Peyer's patch (tissue), 4 donors: ENCODE measurements at regions not wholly inside any gene's neighbourhood (a gene's known extent, or its start where the extent isn't known, plus 50 kb on each side); places are given as distances from the start of the nearest gene placed in this dataset.

Experiments
- POLR2A ChIP-seq, 2 donors: fragments of 450-650 bp; IDR thresholded peaks; one replicate each; pipeline ENCODE4 v1.5.1; 2017; ENCODE audit warnings: antibody characterized with exemption in 2 of 2, mild to moderate bottlenecking in 2 of 2, moderate library complexity in 2 of 2
- TF ChIP-seq, protein P1 (sequence below), 6 experiments: fragments of 450-650 bp in 4 of 6; fragments of 200-600 bp in 2 of 6; sonication (generic) in 1 of 6; IDR thresholded peaks; one replicate each; pipeline ENCODE4 v1.5.1; 2017 to 2019; ENCODE audit warnings: antibody characterized with exemption in 6 of 6, mild to moderate bottlenecking in 3 of 6, moderate library complexity in 1 of 6

DNA sequence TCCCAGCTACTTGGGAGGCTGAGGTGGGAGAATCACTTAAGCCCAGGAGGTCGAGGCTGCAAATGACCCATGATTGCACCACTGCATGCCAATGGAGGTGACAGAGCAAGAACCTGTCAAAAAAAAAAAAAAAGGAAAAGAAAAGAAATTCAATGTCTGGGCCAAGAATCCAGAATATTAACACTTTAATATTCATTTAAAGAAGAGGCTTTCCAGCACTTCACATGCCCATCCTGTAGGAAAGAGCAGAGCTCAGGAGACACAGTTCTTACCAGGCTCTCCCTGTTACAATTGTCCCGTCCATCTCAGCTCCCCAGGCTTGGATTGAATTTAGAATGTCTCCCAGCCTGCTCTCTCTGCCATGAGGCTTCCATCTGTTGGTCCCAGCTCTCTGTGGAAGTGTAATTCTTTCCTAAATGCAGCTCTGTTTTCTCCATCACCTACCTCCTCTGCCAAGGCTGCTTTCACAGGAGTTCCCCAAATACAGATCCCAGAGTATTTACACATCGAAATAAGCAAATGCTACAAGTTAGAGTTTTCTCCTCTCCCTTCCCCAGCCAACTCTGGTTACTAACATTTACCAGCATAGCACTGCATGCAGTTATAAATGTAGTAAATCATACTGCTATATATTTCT lies 116.6 kb upstream of the CDC42BPA start:
- TF ChIP-seq, protein P1, sequence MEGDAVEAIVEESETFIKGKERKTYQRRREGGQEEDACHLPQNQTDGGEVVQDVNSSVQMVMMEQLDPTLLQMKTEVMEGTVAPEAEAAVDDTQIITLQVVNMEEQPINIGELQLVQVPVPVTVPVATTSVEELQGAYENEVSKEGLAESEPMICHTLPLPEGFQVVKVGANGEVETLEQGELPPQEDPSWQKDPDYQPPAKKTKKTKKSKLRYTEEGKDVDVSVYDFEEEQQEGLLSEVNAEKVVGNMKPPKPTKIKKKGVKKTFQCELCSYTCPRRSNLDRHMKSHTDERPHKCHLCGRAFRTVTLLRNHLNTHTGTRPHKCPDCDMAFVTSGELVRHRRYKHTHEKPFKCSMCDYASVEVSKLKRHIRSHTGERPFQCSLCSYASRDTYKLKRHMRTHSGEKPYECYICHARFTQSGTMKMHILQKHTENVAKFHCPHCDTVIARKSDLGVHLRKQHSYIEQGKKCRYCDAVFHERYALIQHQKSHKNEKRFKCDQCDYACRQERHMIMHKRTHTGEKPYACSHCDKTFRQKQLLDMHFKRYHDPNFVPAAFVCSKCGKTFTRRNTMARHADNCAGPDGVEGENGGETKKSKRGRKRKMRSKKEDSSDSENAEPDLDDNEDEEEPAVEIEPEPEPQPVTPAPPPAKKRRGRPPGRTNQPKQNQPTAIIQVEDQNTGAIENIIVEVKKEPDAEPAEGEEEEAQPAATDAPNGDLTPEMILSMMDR (IDR thresholded peaks at IDR 0.05): no peak
- no peak for TF ChIP-seq POLR2A (IDR thresholded peaks at IDR 0.05)
